GM21529 (cell line): ENCODE measurements at regions not wholly inside any gene's neighbourhood (a gene's known extent, or its start where the extent isn't known, plus 50 kb on each side); places are given as distances from the start of the nearest gene placed in this dataset.

Source experiments
- ATAC-seq: cut with Tn5 transposase; IDR thresholded peaks from one replicate; pipeline ENCODE4 v1.9.1; 2021; ENCODE audit not compliant: unreplicated experiment

DNA sequence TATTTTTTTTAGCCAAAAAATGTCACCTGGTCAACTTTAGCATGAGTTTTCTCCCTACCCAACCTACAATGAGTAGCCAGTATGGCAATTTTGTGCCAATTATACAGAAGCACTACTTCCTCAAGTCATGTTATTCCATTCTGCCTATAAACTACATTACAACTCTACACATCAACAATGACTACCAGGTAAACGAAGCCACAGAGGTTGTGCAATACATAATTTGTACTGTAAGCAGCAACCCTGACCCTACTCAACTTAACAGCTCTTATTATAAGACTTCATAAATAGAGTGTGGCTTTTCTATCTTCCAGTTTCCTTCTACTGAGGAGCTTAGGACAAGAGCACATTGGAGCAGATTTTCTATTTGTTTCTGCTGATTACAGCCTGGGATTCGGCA is 160.5 kb downstream of the HS3ST1 start:
- no peak for ATAC-seq

DNA sequence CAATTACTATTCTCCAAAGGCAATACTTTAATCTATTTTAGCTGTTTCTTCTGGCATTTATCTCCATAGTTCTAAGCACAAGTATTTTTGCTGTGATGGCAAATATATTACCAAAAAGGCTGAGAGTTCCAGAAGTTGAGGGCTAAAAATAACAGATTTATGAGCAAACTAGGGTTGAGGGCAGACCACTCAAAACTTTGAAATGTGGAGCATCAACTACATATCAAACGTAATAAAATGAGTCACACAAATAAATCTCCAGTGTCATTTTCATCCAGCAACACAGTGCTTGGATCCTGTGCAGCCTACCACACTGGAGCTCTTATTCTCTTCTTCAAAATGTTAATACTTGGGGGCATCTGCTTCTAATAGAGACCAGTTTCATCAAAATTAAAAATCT is 163.9 kb downstream of the HS3ST1 start:
- ATAC-seq, result no peak

DNA sequence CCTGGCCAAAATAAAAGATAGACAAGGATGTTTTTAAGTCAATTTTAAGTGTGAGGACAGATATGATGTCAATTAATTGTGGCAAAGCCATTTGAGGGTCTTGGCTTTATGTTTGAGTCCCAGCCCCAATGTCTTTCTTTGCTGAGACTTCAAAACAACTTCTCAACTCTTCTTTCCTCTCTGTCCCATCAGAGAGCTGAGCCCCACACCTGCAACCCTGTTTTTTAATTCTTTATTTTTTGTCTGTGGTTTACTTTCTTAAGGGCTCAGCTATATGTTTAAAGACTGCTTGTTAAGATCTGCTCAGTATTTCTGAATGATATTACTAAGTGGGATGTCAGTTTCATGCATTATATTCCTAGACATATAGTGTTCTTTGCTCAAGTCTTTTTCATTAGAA is 164.3 kb downstream of the HS3ST1 start:
- no peak for ATAC-seq

DNA sequence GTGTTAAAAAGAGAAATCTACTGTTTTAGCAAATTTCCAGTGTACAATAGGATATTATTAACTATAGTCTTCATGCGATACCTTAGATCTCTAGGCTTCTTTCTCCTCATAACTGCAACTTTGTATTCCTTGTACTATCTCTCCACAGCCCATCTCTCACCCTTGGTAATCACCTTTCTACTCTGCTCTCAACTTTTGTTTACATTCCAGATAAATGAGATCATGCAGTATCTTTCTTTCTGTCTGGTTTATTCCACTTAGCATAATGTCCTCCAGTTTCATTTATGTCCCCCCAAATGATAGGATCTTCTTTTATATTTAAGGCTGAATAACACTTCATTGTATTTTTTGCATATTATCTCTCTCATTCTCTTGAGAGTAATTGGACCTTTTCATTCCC is 165.5 kb downstream of the HS3ST1 start:
- no peak for ATAC-seq

DNA sequence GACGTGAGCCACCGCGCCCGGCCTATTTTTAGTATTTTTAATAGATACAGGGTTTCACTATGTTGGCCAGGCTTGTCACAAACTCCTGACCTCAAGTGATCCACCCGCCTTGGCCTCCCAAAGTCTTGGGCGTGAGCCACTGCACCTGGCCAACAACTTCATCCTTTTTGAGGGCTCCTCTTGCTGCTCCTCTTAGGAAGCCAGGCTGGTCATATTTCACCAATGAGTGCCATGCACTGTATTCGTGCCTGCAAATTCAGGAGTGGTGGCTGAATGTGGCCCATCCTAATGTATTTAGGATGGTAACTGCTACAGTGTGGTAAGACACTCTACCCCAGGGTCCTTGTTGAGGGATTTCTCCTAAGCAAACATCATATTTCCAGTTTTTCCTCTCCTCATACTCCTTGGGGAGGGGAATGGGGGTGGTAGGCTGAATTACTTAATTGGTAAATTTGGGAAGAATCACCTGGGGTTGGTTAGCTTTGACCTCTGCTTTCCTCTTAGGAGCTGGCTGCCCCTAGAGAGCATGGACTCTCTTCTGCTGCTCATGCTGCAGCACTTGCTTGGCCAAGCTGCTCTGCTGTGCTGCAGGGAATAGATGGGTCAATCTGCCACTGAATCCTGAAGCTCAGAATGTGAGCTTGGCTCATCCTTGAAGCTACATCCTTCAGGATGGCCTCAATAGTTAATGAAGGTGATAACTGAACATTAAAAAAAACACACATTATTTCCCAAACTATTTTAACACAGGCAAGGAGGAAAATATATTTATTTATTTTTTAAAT is 167.4 kb downstream of the HS3ST1 start:
- ATAC-seq, result no peak

DNA sequence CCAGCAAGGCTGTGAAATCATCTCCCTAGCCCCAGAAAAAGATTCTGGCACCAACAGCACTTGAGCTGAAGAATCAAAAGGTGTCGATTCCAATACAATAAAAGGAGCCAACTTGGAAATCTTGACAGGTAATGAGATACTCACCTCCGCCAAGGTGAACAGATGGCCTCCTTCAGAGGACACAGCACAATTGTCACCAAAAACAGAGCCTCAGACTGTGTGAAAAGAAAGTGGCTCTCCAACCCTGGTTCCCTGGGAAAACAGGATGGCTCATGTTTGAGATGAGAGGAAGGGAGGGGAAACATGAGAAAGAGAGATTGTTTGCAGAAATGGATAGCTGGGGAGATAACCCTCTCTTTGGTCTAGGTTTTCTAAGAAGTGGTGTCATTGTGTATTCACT is 168.9 kb downstream of the HS3ST1 start:
- ATAC-seq, result no peak

DNA sequence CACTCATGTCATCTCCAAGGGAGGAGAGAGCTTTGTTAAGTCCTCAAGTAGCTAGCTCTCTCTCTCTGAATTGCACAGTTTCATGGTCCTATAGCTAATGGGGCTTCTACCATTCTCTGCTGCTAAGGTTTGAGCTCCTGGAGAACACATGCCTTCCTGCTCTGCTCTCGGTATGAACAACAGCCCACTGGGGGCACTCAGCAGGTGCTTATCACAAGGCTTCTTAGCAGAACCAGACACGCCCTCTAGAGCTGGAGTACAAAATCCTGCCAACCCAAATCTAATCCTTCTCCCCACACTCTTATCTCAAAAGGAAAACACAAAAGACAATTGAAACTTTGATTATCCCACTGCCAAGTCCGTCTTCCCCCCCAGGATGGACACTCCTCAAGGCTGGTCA is 176.5 kb downstream of the HS3ST1 start:
- no peak for ATAC-seq

DNA sequence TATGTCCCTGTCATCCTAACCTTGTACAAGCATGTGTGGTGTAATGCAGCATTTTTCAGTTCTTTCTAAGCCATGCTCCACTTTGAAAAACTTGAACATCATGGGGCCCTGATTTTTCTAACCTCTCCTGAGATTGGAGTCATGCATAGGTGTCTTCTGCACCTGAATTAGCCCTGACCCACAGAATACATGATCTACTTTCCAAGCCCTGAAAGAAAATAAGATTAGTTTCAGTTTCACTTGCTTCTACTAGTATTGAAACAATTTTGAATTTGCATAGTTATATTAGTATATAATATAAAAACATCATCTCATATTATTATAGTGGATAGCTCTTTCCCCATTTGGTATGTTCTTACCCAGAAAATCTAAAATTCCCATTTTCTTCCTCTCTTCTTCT is 178.2 kb downstream of the HS3ST1 start:
- no peak for ATAC-seq

DNA sequence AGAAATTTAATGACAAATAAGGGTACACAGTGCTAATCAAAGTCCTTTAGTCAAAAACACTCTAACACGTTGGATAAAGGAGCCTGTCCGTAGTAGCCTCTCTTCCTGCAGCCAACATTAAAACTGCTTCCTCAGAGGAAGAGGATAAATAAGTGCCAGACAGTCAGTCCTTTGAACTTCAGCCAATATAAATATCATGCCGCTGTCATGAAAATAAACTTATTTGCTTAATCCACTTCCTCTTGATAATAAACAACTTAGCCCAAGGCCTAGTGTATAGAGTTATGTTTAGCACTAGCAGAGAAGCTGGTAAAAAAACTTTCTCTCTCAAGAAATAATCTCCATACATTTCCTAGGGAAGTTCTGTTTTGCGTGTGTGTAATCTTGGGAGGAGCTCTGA is 196.7 kb downstream of the HS3ST1 start:
- no peak for ATAC-seq

DNA sequence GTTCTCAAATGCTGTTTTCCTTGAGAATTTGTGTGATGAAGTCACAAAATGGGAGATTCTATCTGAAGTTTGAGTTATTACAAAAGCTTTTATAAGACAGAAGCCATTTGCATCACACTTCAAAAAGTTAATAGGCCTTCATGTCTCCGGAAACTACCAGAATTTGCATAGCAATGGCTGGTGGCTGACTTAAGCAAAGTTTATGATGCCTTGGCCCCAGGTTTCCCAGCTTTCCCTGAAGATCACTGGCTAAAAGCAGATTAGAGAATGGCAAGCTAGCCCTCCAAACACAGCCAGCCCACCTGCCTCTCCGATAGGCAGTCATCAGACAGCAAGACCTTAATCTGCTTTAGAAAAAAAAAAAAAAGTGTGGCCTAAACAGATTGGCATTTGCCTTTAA is 197.8 kb downstream of the HS3ST1 start:
- no peak for ATAC-seq

DNA sequence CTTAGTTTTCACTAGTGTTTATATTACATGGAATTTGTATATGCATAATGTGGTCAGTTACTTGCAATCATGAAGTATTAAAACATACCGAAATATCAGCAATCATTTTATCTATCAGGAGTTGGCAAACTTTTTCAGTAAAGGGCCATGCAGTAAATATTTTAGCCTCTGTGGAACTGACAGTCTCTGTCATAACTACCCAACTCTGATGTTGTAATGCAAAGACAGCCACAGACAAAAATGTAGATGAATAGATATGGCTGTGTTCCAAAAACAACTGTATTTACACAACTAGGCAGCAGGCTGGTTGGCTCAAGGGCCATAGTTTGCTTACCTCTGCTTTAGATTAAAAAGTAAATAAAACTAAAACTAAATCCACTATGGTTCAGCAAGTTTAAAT is 200.2 kb downstream of the HS3ST1 start:
- no peak for ATAC-seq

DNA sequence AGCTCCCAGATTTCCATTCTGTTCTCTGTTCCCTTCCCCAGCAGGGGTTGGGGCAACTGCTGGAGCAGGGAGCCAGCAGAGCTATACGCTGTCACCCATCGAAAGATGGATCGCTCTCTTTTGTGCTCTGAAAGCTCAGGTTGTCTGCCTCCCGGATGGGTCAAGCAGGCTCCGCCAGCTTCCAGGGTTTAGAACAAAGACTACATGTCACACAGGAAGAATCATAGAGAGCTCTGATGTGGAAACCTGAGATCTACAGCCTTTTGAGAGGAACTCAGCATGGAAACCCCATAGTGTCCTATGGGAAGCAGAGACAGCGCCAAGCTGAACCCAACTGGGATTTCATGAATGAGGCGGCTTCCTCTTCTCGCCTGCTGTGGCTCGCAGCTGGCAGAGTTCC is 205.4 kb downstream of the HS3ST1 start:
- ATAC-seq, result no peak

DNA sequence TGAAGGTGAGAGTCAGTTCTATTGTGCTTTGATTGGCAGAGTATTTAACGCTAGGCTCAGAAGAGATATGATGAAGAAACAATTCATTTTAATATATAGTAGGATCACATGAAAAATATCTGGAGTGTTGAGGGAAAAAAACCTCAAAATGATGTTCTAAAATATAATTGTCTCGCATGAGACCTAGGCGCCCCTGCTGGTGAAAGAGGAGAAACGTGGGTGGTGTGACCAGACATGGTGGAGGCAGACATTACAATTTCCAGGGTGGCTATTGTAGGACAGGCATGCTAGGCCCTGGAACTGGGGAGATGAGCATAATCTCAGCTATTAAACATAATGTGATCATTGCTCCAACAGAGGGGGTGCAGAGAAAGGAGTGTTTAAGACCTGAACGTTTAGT is 210.0 kb downstream of the HS3ST1 start:
- ATAC-seq, result no peak

DNA sequence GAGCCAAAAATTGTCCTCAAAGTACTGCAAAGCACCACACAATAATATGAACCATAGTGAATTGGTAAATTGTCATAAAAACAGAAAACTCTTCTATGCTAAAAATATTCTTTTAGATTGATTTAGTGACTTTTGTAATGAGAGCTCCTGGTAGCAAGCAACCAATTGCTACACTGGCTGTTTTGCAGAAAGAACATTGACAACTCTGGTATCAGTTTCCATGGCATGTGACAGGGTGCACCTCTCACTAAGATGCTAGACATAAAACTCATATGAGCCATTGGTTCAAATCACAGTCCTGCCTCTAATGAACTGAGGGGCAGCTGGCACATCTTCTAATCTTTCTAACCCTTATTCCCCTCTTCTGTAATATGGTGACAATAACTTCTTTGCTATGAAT is 212.2 kb downstream of the HS3ST1 start:
- no peak for ATAC-seq

DNA sequence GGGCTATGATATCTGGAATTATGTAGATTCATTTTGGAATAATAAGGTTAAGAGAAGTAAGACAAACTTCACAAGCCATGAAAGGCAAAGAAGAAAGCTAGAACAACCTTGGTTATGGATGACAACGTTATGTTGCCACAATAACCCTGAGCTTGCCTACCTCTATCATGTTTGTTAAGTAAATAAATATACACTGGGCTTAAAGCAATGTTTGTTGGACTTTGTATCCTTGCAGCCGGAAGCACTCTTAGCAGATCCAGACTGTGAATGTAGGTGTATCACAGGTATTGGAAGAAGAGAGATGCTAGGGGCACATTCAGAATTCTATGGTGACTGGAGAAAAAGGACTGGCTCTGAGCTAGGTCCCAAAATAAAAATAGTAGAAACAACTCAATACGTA is 214.4 kb downstream of the HS3ST1 start:
- no peak for ATAC-seq

DNA sequence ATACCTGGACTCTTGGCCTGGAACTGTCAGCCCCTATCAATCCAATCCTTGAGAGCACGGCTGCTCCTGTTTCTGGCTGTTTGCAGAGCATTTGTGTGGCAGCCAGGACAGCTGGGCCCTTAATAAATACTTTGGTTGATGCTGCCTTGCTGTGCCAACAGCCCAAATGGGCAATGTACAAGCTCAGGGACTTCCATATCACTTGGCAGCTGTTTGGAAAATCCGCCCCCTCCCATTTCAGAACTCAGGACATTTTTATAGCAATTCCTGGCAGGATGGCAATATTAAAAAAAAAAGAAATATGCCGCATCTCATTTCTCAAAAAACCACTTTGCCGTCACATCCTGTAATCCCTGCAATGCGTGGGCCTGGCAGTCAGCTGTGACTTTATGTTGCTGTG is 218.9 kb downstream of the HS3ST1 start:
- ATAC-seq, result no peak

DNA sequence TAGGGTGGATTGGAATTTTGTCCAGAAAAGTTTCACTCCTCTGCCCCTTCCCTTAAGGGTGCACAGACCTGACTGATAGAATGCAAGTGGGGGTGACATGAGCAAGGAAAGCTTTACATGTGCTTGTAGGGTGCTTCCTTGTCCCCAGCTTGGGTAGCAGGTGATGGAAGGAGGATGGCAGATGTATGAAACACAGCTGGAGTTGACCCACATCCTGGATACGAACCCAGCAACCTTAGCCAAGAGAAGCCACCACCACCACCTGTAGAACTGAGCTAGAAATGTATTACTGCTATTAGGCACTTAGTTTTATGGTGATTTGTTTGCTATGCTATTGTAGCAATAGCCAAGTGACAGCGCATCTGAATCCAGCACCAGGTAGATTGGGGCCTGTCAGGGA is 227.4 kb downstream of the HS3ST1 start:
- no peak for ATAC-seq

DNA sequence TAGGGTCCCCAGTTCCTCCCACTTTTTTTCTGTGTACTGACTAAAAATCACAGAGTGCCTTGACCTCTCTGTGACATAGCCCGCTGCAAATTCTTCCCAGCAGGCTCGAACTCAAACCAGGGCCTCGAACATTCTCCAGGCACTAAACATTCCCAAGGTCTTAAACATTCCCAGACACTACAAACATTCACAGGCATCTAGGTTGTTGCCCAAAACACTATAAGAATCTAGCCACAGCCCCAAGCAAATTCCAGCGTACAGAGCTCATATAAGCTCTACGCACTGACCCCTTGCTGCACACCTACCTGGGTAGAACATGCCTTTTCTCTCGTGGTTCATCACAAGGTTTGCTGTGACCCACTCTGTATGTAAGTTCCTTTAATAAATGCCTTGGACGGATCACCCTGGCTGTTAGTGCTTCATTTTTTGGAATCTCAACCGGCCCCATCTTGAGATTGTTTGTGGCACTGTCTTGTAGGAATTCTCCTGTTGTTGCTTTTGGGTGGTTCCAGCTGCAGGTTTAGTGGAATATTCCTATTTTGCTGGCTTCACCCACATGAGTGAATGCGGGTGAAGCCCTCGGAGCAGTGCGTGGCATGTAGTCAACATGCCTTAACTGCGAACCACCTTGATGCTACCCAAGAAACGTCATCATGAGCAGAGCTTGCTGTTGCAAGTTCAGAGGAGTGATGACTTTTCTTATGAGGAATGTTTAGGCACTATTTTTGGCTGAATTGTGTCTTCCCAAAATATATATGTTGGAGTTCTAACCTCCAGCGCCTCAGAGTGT is 230.0 kb downstream of the HS3ST1 start:
- ATAC-seq, result no peak

DNA sequence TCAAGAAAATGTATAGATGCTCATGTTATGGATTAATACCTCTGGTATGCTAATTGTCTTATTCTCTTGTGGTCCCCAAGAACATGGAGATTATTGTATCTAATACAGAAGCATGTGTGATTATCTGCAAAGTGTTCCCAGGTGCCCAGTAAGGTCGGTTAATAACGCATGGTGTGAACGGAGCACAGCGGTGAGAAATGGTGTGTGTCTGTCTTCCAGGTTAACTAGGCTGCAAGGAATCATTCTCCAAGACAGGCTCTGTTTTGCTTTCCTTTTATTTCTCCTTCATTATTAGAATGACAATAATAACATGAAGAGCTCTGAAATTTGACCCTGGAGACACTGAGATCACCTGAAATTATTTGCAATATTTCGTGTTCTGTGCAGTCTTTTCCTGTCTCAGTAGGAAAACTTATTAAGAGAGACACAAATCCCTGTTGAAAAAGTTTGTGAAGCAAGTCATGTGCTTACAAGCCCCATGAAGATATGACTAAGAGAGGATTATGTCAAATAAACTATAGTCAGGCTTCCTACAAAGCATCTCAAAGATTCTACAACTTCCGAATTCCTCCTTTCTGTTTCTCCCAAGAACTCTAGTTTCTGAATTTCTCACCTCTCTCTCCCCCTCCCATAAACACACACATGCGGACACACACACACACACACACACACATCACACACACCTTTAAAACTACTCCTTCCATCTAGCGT is 230.9 kb downstream of the HS3ST1 start:
- ATAC-seq, result no peak

DNA sequence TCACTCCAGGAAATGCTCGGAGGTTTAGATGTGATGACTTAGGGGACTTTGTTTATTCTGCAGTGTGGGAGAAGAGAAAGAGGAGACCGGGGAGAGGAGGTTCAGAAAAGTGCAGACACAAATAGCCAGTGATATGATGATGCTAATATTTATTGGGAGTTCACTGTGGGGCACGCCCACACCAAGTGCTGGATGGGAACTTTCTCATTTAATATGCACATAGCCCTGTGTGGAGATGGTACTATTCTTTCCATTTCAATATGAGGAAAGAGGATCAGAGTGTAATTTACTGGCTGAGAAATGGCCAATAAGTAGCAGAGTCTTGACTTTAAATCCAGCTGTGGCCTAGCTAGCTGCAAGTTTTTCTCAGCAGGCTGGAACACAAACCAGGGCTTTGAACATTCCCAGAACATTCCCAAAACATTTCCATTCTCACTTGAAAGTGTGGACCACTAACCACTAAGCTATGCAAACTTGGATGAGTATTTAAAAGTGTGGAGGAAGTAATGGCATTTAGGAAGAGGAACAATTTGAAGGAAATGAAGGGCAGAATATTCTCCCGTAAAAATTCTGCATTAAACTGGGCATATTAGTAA is 231.7 kb downstream of the HS3ST1 start:
- no peak for ATAC-seq

DNA sequence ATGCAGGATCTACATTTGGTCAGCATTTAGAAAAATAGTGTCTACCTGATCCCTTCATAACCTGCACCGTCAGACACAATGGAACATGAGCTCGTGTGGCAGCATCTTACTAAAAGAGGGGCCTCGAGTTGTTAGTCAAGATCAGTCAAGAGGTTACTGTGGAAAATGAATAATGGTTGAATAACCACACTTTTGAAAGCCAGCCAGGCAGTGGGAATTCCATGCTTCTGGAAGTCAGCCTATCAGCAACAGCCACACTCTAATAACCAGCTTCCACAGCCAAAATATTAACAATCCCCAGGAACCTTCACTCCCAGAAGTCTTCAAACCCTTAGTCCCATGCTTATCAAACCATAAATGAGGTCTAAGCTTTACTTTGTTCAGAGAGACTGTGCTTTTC is 234.3 kb downstream of the HS3ST1 start:
- no peak for ATAC-seq

DNA sequence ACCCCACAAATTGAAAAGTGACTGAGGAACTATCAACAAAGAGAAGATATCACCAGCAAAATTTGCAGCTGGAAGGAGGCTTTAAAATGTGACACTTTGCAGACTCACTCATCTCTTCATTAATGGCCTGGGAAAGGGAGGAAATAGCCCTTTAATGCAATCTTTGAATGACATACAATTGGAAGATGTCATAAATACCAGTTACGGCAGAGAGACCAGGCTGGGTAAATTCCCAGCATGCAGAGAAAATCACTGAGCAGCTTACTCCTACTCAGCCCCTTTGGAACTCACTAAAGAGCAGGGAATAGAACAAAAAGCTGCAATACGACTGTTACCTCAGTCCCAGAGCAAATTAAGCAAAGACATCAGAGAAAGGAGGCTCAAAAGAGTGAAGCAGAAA is 238.9 kb downstream of the HS3ST1 start:
- no peak for ATAC-seq
